ENCODE measurements at regions not wholly inside any gene's neighbourhood (a gene's known extent, or its start where the extent isn't known, plus 50 kb on each side); places are given as distances from the start of the nearest gene placed in this dataset.

GRCh38 chr9:129346046-129346445, 168.0 kb upstream of the IER5L start:
- peaks cover 0 to 11% (median 4%) of the 10 kb centered on the region in 4 experiments; a peak in 3 of 7 replicates for H3K4me1 ChIP-seq (replicated peaks in 1 of 4; ENCODE audit: control insufficient read depth in 3 of 4, insufficient read depth in 4 of 4, low read length in 3 of 4)
- H3K79me1 ChIP-seq (ENCODE audit: low read depth, low read length), result no peaks in the 10 kb centered on the region
- H4K91ac ChIP-seq (replicated peaks; ENCODE audit: insufficient read length, low read length), result no peak overlapping the region
- H2BK120ac ChIP-seq (replicated peaks; ENCODE audit: low read depth, low read length), result no peak overlapping the region
- H3K23ac ChIP-seq (ENCODE audit: insufficient read length), result no peak overlapping the region
- H3K4me3 ChIP-seq (ENCODE audit: extremely low read depth in 1 of 4, insufficient read depth in 2 of 4, low read depth in 3 of 4, low read length in 4 of 4), result no peak overlapping the region
- no peaks in the 10 kb centered on the region for H3K79me2 ChIP-seq (ENCODE audit: control insufficient read depth in 1 of 2, insufficient read depth in 2 of 2, low read length in 2 of 2)
- DNase-seq (ENCODE audit: low read depth in 1 of 2, low spot score in 2 of 2) (no peak), FAIRE-seq (no peak)
- no peak overlapping the region for H3K14ac ChIP-seq (ENCODE audit: insufficient read length)
- H3K36me3 ChIP-seq (ENCODE audit: control insufficient read depth in 2 of 4, insufficient read depth in 4 of 4, low read length in 3 of 4), result no peaks in the 10 kb centered on the region
- 95% methylated on average over 8 of the region's 8 CpGs; no CpG with 5 or more reads in 1 of the 2 experiments for WGBS, 2 experiments (ENCODE audit: extremely low coverage in 1 of 2, insufficient coverage in 1 of 2, insufficient read length in 1 of 2, insufficient replicate concordance in 2 of 2, low coverage in 1 of 2, low lambda C conversion rate in 2 of 2, missing lambda C conversion rate in 1 of 2)
- no peak overlapping the region for H3K27ac ChIP-seq (ENCODE audit: low read depth, low read length)
- no peak overlapping the region for H3K56ac ChIP-seq (replicated peaks; ENCODE audit: insufficient read length, low read depth, low read length)
- H2BK12ac ChIP-seq (ENCODE audit: low read depth, low read length), result no peak overlapping the region
- ChIA-PET CTCF (ENCODE audit: partially characterized antibody) (interaction anchor here (0.6 to 1.7 kb wide), 6 partner anchors 89 to 1091 kb away, joined by 3 to 8 read pairs (median 4); no protein-coding TSS in a partner anchor), POLR2A (ENCODE audit: partially characterized antibody) (interaction anchor here (1.0 to 1.2 kb wide), 2 partner anchors 12 to 20 kb away, joined by 3 to 5 read pairs; no protein-coding TSS in a partner anchor)
- H3K18ac ChIP-seq (ENCODE audit: extremely low read depth, low read length), result no peak overlapping the region
- no peak overlapping the region for H3K4me2 ChIP-seq (ENCODE audit: insufficient read depth in 1 of 2, low read depth in 2 of 2, low read length in 2 of 2)
- no peaks in the 10 kb centered on the region for H4K20me1 ChIP-seq (replicated peaks in 1 of 2; ENCODE audit: control insufficient read depth in 1 of 2, insufficient read depth in 2 of 2, low read length in 2 of 2)
- H2BK20ac ChIP-seq (ENCODE audit: low read length), result no peak overlapping the region
- no peak overlapping the region for H2AFZ ChIP-seq (ENCODE audit: low read length)
- no peak overlapping the region for H3K9ac ChIP-seq (replicated peaks in 1 of 4; ENCODE audit: extremely low read depth in 1 of 4, low read depth in 3 of 4, low read length in 3 of 4)
- H2AK5ac ChIP-seq (ENCODE audit: low read depth, low read length), result no peak overlapping the region
- H2BK5ac ChIP-seq (ENCODE audit: low read depth, low read length), result no peak overlapping the region
- no peak overlapping the region for H2BK15ac ChIP-seq (ENCODE audit: low read length)
- no peaks in the 10 kb centered on the region for H3K23me2 ChIP-seq (ENCODE audit: low read depth, low read length)
- H4K8ac ChIP-seq (ENCODE audit: extremely low read depth, insufficient read depth, low read length), result no peak overlapping the region
- H3K9me3 ChIP-seq (ENCODE audit: insufficient read depth in 2 of 2, low read depth in 1 of 2, low read length in 1 of 2), result no peaks in the 10 kb centered on the region
- H4K5ac ChIP-seq (ENCODE audit: insufficient read length, low read depth, low read length), result no peak overlapping the region
- no peak overlapping the region for H3K4ac ChIP-seq (replicated peaks; ENCODE audit: insufficient read length, low read depth, low read length)
- no peak for TF ChIP-seq JUN (IDR thresholded peaks at IDR 0.05; ENCODE audit: low read depth, low read length)
- no peak for TF ChIP-seq ATF3 (IDR thresholded peaks at IDR 0.05; ENCODE audit: insufficient read depth, low read depth, low read length)
- TF ChIP-seq BCL11A (IDR thresholded peaks at IDR 0.05; ENCODE audit: low read depth in 2 of 2, low read length in 2 of 2), result no peak
- no peak for TF ChIP-seq ATF2 (IDR thresholded peaks at IDR 0.05; ENCODE audit: low read length)
- TF ChIP-seq CBX5 (IDR thresholded peaks at IDR 0.05; ENCODE audit: low read depth, low read length), result no peak
- TF ChIP-seq HDAC2 (IDR thresholded peaks at IDR 0.05; ENCODE audit: borderline replicate concordance in 1 of 2, low read depth in 2 of 2, low read length in 2 of 2), result no peak
- H3K27me3 ChIP-seq (replicated peaks in 1 of 4; ENCODE audit: control insufficient read depth in 3 of 4, extremely low read depth in 1 of 4, insufficient read depth in 3 of 4, low read length in 3 of 4), result no peaks in the 10 kb centered on the region; a peak in 1 of 7 replicates
